A549 (cell line): ENCODE measurements at regions not wholly inside any gene's neighbourhood (a gene's known extent, or its start where the extent isn't known, plus 50 kb on each side); places are given as distances from the start of the nearest gene placed in this dataset.

Experiments
- CHD2 ChIP-seq: fragments of 150-350 bp; IDR thresholded peaks from 2 replicates; pipeline ENCODE4 v1.6.1; 2014; ENCODE audit warnings: low read length; ENCODE audit not compliant: partially characterized antibody
- CTCF ChIP-seq: fragments of >200 bp; sonication (Bioruptor Twin); formaldehyde crosslinking; IDR thresholded peaks from 3 replicates; pipeline ENCODE4 v1.5.1; 2016
- ELK1 ChIP-seq: fragments of 150-350 bp; IDR thresholded peaks from 2 replicates; pipeline ENCODE4 v1.6.1; 2014; ENCODE audit warnings: low read depth, mild to moderate bottlenecking, low read length
- GATA3 ChIP-seq: IDR thresholded peaks from 2 replicates; pipeline ENCODE4 v1.6.1; 2012; ENCODE audit warnings: borderline replicate concordance
- HDAC2 ChIP-seq: fragments of 200-600 bp; sonication (generic); IDR thresholded peaks from 2 replicates; pipeline ENCODE4 v1.6.1; 2016
- JUN ChIP-seq, 2 experiments: fragments of >200 bp; sonication (Bioruptor Twin); formaldehyde crosslinking; IDR thresholded peaks; 2 replicates in 1 of 2; 3 replicates in 1 of 2; pipeline ENCODE4 v1.6.1; 2016 to 2017
- NFE2L2 ChIP-seq: fragments of 150-350 bp; conservative IDR thresholded peaks from 2 replicates; pipeline ENCODE4 v1.6.1; 2014; ENCODE audit warnings: low read length
- TFCP2L1 ChIP-seq: fragments of 250-450 bp; sonication (Bioruptor Pico); IDR thresholded peaks from 2 replicates; pipeline ENCODE4 v1.5.0; 2021; ENCODE audit warnings: mild to moderate bottlenecking
- TP53 ChIP-seq: fragments of 250-450 bp; sonication (Bioruptor Pico); IDR thresholded peaks from 2 replicates; pipeline ENCODE4 v1.5.0; 2021; ENCODE audit warnings: mild to moderate bottlenecking, moderate library complexity
- ZFP36 ChIP-seq: fragments of 450-650 bp; IDR thresholded peaks from 2 replicates; pipeline ENCODE4 v1.6.1; 2014; ENCODE audit warnings: borderline replicate concordance; ENCODE audit not compliant: partially characterized antibody

GRCh38 chr15:70407955-70408354 is 310.2 kb upstream of the TLE3 start:
- TF ChIP-seq CHD2: no peak
- no peak for TF ChIP-seq TP53
- no peak for TF ChIP-seq GATA3
- no peak for TF ChIP-seq HDAC2
- TF ChIP-seq TFCP2L1 (CRISPR knock-in tag): no peak
- no peak for TF ChIP-seq CTCF
- no peak for TF ChIP-seq NFE2L2
- TF ChIP-seq JUN (IDR thresholded peaks at IDR 0.05): no peak
- no peak for TF ChIP-seq ZFP36
- TF ChIP-seq ELK1: no peak
